Ovary (tissue), 7 donors: ENCODE measurements at regions not wholly inside any gene's neighbourhood (a gene's known extent, or its start where the extent isn't known, plus 50 kb on each side); places are given as distances from the start of the nearest gene placed in this dataset.
"Not testable (repeated sequence)": the region's sequence is repeated elsewhere in the genome, so short reads cannot be mapped to it uniquely, and the experiment has no call there.

ENCODE experiments used
- DNase-seq, 5 donors: peaks; one replicate each; pipeline ENCODE4 v3.0.0-alpha.2; 2019 to 2020
- H3K27ac ChIP-seq, 2 donors: fragments of 200-600 bp; one replicate each; pipeline versions ENCODE4 v1.5.1 to v1.8.0; 2019 to 2022
- H3K27me3 ChIP-seq: fragments of 200-600 bp; one replicate; pipeline ENCODE4 v1.8.0; 2022
- H3K36me3 ChIP-seq: fragments of 200-600 bp; sonication (generic); one replicate; pipeline ENCODE4 v1.5.1; 2019
- H3K4me1 ChIP-seq: one replicate; pipeline ENCODE4 v1.8.1; 2013; ENCODE audit warnings: mild to moderate bottlenecking, moderate library complexity; ENCODE audit not compliant: insufficient read depth
- H3K4me3 ChIP-seq: fragments of 200-600 bp; sonication (generic); one replicate; pipeline ENCODE4 v1.5.1; 2017
- H3K9me3 ChIP-seq, 2 donors: fragments of 200-600 bp in 1 of 2; sonication (generic) in 1 of 2; one replicate each; pipeline versions ENCODE4 v1.5.1 to v1.8.1; 2013 to 2019; ENCODE audit warnings: mild to moderate bottlenecking in 1 of 2, moderate library complexity in 1 of 2
- CTCF ChIP-seq, 3 donors: fragments of 450-650 bp in 2 of 3; fragments of 200-600 bp in 1 of 3; IDR thresholded peaks; one replicate each; pipeline versions ENCODE4 v1.5.1 to v1.8.0; 2016 to 2022; ENCODE audit warnings: antibody characterized with exemption in 3 of 3, mild to moderate bottlenecking in 1 of 3
- EP300 ChIP-seq: sonication (generic); formaldehyde crosslinking; IDR thresholded peaks from one replicate; pipeline ENCODE4 v1.6.1; 2017; ENCODE audit warnings: antibody characterized with exemption
- POLR2A ChIP-seq: fragments of 450-650 bp; IDR thresholded peaks from one replicate; pipeline ENCODE4 v1.6.1; 2017; ENCODE audit warnings: antibody characterized with exemption, mild to moderate bottlenecking, moderate library complexity
- WGBS, 3 donors: extraction: QIAGEN DNeasy Blood & Tissue Kit in 1 of 3; methylation state at CpG; one replicate each; pipeline versions ENCODE4 v1.1.5 to v1.1.7; 2013 to 2017; 5-methylcytosine and 5-hydroxymethylcytosine counted together
- intact Hi-C, 4 donors: fragments of 100-400 bp; cut with DNase I; formaldehyde crosslinking; loops; one replicate each; pipeline versions ENCODE4 v1.11.0 to v1.15.1; 2022 to 2023
- donor health status: DM: no; HTN: no; CAD: no; lungs with moderate emphysema.
- donor health status: DM: no; HTN: no; CAD: no.
- donor health status: Bipolar disorder and iron deficiency.
- donor health status: DM: no; HTN: no; CAD: no.
- donor health status: DM: yes; HTN: yes; CAD: no.

DNA sequence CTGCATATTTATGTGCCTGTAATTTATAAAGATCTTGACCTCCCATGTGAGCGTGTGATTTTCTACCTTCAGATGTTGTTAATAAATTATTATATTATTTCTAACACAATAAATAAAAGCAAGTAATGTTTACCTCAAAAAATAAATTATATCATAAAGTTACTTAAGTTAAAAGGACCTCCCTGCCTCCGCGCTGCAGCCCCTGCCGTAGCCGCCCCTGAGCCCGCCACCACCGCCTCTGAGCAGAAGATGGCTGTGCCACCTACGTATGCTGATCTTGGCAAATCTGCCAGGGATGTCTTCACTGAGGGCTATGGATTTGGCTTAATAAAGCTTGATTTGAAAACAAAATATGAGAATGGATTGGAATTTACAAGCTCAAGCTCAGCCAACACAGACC, 119.6 kb upstream of the BRWD3 start:
- Histone ChIP-seq H3K4me1 (no peaks in the 10 kb centered on the region), H3K4me3 (no peak overlapping the region), H3K9me3 (no peaks in the 10 kb centered on the region), H3K27ac (no peak overlapping the region), H3K27me3 (no peaks in the 10 kb centered on the region), H3K36me3 (no peaks in the 10 kb centered on the region)
- no peak for DNase-seq
- 81 to 90% (median 89%) methylated on average over 8 of the region's 8 CpGs for WGBS, 3 donors
- intact Hi-C loops = no loop called here
- TF ChIP-seq CTCF (IDR thresholded peaks at IDR 0.05) (no peak), EP300 (no peak), POLR2A (no peak)

DNA sequence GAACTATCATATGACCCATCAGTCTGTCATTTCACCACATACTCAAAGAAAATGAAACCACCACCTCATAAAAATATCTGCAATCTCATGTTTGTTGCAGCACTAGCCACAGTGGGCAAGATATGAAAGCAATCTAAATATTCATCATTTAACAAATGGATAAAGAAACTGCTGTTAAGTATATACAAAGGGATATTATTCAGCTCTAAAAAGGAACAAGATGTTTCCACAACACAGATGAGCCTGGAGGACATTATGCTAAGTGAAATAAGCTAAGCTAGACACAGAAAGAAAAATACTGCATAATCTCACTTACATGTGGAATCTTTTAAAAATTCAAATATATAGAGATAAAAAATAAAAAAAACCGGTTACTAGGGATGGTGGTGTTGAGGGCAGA, 108.2 kb upstream of the BRWD3 start:
- no peaks in the 10 kb centered on the region for H3K36me3 ChIP-seq
- intact Hi-C loops = no loop called here
- no peak for TF ChIP-seq EP300
- no peak for TF ChIP-seq POLR2A
- TF ChIP-seq CTCF (IDR thresholded peaks at IDR 0.05) = no peak
- no peak overlapping the region for H3K27ac ChIP-seq
- H3K4me3 ChIP-seq = no peak overlapping the region
- H3K4me1 ChIP-seq = no peaks in the 10 kb centered on the region
- no peak for DNase-seq
- H3K9me3 ChIP-seq = no peaks in the 10 kb centered on the region
- H3K27me3 ChIP-seq = no peaks in the 10 kb centered on the region
- 31 to 47% (median 35%) methylated on average over 1 of the region's 1 CpG for WGBS, 3 donors

DNA sequence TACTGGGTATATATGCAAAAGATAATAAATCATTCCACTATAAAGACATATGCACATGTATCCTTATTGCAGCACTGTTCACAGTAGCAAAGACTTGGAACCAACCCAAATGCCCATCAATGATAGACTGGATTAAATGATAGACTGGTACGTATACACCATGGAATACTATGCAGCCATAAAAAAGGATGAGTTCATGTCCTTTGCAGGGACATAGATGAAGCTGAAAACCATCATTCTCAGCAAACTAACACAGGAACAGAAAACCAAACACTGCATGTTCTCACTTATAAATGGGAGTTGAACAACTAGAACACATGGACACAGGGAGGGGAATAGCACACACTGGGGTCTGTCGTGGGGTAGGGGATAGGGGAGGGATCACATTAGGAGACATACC, 102.7 kb upstream of the BRWD3 start:
- H3K36me3 ChIP-seq = not testable (repeated sequence)

DNA sequence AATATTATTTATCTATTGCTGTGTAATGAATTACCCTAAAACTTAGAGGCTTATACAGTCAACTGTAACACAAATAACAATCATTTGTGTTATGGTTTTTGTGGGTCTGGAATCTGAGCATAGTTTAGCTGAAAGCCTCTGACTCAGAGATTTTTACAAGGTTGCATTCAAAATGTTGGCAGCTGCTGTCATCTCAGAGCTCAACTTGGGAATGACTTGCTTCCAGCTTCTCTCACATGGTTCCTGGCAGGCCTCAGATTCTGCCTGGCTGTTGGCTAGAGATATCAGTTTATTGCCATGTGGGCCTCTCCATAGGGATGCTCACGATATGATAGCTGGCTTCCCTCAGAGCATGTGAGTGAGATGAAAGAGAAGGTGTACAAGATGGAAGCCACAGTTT, 70.2 kb upstream of the BRWD3 start:
- TF ChIP-seq CTCF (IDR thresholded peaks at IDR 0.05) (no peak), POLR2A (no peak), EP300 (no peak)
- intact Hi-C loops = no loop called here
- WGBS, 3 donors = 16 to 21% (median 21%) methylated on average over 1 of the region's 1 CpG
- no peaks in the 10 kb centered on the region for H3K27me3 ChIP-seq
- H3K9me3 ChIP-seq = no peaks in the 10 kb centered on the region
- no peak overlapping the region for H3K27ac ChIP-seq
- H3K4me1 ChIP-seq = no peaks in the 10 kb centered on the region
- H3K4me3 ChIP-seq = no peak overlapping the region
- H3K36me3 ChIP-seq = no peaks in the 10 kb centered on the region
- no peak for DNase-seq

More for the DNA sequence above, 102.7 kb upstream of the BRWD3 start:
- H3K9me3 ChIP-seq, intact Hi-C loops, H3K4me1 ChIP-seq, DNase-seq, H3K27ac ChIP-seq, H3K4me3 ChIP-seq, H3K27me3 ChIP-seq: not testable (repeated sequence)
- 73 to 85% (median 84%) methylated on average over 2 of the region's 2 CpGs for WGBS, 3 donors

DNA sequence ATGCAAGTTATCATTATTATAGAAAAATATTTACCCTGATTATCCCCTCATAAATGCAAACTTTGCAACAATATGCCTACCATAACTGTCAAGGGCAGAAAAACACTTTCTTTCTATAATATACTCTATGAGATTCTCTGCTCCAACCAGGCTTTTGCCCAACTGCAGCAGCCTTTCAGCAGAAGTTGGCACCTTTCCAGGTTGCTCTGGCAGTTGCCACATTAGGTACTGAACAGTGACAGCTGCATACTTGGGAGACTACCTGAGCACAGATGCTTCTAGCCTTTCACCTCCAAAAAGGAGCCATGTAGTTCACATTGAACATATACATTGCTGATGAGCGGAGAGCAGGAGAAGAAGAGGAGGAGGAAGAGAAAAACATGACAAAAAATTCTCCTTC, 69.5 kb upstream of the BRWD3 start:
- Histone ChIP-seq H3K4me3 (no peak overlapping the region), H3K9me3 (no peaks in the 10 kb centered on the region), H3K4me1 (no peaks in the 10 kb centered on the region), H3K36me3 (no peaks in the 10 kb centered on the region), H3K27me3 (no peaks in the 10 kb centered on the region), H3K27ac (no peak overlapping the region)
- WGBS, 3 donors = 65 to 73% (median 67%) methylated on average over 1 of the region's 1 CpG
- intact Hi-C loops = no loop called here
- no peak for TF ChIP-seq POLR2A
- no peak for TF ChIP-seq EP300
- TF ChIP-seq CTCF (IDR thresholded peaks at IDR 0.05) = no peak
- peak in 2 of 5 donors; percentile 15 to 16 for DNase-seq
